Stomach (tissue), 4 donors: ENCODE measurements at regions not wholly inside any gene's neighbourhood (a gene's known extent, or its start where the extent isn't known, plus 50 kb on each side); places are given as distances from the start of the nearest gene placed in this dataset.

Source experiments
- POLR2A ChIP-seq, 4 donors: fragments of 450-650 bp; IDR thresholded peaks; one replicate each; pipeline ENCODE4 v1.6.1; 2016; ENCODE audit warnings: antibody characterized with exemption in 4 of 4, control low read depth in 2 of 4, mild to moderate bottlenecking in 1 of 4, moderate library complexity in 1 of 4
- TF ChIP-seq, protein P1 (sequence below), 7 experiments: fragments of 450-650 bp in 4 of 7; fragments of 200-600 bp in 3 of 7; sonication (generic) in 3 of 7; IDR thresholded peaks; one replicate each; pipeline ENCODE4 v1.5.1; 2016 to 2019; ENCODE audit warnings: antibody characterized with exemption in 7 of 7, control low read depth in 2 of 7, mild to moderate bottlenecking in 1 of 7

DNA sequence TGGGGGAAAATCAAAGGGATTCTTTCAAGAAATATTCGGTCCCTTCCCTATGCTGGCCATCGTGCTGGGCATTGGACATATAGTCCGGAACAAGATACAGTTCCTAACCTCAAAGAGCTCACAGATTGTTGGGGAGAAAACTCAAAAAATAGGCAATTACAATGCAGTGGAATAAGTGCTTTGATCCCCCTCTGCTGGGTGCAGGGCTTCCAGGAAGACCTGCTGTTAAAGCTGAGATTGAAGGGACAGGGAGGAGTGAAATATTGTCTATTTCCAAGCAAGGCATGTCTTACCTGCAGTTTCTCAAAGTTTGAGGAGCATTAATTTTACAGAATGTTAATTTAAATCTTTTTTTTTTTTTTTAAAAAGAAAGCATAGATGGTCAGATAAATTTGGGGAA lies 75.1 kb upstream of the SESN3 start:
- TF ChIP-seq, protein P1, sequence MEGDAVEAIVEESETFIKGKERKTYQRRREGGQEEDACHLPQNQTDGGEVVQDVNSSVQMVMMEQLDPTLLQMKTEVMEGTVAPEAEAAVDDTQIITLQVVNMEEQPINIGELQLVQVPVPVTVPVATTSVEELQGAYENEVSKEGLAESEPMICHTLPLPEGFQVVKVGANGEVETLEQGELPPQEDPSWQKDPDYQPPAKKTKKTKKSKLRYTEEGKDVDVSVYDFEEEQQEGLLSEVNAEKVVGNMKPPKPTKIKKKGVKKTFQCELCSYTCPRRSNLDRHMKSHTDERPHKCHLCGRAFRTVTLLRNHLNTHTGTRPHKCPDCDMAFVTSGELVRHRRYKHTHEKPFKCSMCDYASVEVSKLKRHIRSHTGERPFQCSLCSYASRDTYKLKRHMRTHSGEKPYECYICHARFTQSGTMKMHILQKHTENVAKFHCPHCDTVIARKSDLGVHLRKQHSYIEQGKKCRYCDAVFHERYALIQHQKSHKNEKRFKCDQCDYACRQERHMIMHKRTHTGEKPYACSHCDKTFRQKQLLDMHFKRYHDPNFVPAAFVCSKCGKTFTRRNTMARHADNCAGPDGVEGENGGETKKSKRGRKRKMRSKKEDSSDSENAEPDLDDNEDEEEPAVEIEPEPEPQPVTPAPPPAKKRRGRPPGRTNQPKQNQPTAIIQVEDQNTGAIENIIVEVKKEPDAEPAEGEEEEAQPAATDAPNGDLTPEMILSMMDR (IDR thresholded peaks at IDR 0.05) = no peak
- no peak for TF ChIP-seq POLR2A (IDR thresholded peaks at IDR 0.05)
